AG04449 (cell line): ENCODE measurements at regions not wholly inside any gene's neighbourhood (a gene's known extent, or its start where the extent isn't known, plus 50 kb on each side); places are given as distances from the start of the nearest gene placed in this dataset.

Experiments used
- CTCF ChIA-PET: fragments of 350-600 bp; formaldehyde crosslinking; extraction: SDS; loops from one replicate; lab custom pipeline; 2021; ENCODE audit warnings: antibody characterized with exemption; lab: Yijun Ruan, JAX
- POLR2A ChIA-PET: fragments of 400-600, 350-600 bp; formaldehyde crosslinking; extraction: SDS; loops from one replicate; lab custom pipeline; 2020; ENCODE audit warnings: antibody characterized with exemption, inconsistent platforms; lab: Yijun Ruan, JAX
- DNase-seq: peaks from one replicate; pipeline ENCODE4 v3.0.0-alpha.2; 2010; ENCODE audit warnings: low read depth, low spot score
- H3K4me3 ChIP-seq: 2 replicates; pipeline ENCODE4 v1.5.1; 2011; ENCODE audit warnings: low read depth, mild to moderate bottlenecking, control low read depth, low read length
- TF ChIP-seq, protein P1 (sequence below): IDR thresholded peaks from one replicate; pipeline ENCODE4 v1.5.1; 2011; ENCODE audit warnings: mild to moderate bottlenecking, moderate library complexity, low read length, control low read depth, inconsistent platforms; ENCODE audit not compliant: insufficient read depth; ENCODE audit errors: missing control alignments

DNA sequence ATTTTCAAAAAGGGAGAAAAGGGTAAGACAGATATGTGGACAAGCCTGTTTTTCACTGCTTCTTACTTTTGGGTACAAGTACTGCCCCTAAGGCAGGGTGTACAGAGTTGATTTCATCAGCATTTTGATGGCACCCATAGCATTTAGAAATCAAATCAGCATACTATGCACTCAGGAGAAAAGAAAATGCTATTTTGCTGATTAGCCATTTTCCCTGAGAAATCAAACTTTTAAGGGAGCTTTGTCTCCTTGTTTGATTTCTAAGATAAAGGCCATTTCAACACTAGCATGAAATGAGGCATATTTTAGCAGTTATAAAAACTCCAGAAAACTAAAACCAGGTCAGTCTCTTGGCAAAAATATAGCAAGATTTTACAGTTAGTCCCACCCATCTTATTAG, 2269.4 kb upstream of the WWC1 start:
- TF ChIP-seq, protein P1, sequence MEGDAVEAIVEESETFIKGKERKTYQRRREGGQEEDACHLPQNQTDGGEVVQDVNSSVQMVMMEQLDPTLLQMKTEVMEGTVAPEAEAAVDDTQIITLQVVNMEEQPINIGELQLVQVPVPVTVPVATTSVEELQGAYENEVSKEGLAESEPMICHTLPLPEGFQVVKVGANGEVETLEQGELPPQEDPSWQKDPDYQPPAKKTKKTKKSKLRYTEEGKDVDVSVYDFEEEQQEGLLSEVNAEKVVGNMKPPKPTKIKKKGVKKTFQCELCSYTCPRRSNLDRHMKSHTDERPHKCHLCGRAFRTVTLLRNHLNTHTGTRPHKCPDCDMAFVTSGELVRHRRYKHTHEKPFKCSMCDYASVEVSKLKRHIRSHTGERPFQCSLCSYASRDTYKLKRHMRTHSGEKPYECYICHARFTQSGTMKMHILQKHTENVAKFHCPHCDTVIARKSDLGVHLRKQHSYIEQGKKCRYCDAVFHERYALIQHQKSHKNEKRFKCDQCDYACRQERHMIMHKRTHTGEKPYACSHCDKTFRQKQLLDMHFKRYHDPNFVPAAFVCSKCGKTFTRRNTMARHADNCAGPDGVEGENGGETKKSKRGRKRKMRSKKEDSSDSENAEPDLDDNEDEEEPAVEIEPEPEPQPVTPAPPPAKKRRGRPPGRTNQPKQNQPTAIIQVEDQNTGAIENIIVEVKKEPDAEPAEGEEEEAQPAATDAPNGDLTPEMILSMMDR, result no peak
- ChIA-PET POLR2A (no interaction called here), CTCF (no interaction called here)
- no peak overlapping the region for H3K4me3 ChIP-seq
- DNase-seq, result no peak

DNA sequence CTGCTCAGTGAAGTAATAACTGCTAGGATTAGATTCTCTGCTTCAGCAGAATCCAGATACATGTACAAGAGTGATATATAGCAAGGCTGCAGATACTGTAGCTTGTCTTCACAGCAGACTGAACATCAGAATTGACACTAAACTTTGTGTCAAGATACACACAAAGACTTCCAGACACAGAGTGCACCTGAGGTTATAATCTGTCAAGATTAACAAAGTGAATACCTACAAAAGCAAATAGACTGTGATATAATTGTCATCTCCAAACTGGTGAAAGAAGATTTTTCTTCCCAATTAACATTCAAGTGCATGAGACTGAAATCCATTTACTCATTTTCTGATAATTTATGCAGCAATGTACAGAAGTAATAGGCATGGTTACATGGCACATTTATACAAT, 2266.5 kb upstream of the WWC1 start:
- DNase-seq, result no peak
- no peak overlapping the region for H3K4me3 ChIP-seq
- CTCF ChIA-PET, result no interaction called here
- POLR2A ChIA-PET, result no interaction called here
- TF ChIP-seq, protein P1, result no peak

DNA sequence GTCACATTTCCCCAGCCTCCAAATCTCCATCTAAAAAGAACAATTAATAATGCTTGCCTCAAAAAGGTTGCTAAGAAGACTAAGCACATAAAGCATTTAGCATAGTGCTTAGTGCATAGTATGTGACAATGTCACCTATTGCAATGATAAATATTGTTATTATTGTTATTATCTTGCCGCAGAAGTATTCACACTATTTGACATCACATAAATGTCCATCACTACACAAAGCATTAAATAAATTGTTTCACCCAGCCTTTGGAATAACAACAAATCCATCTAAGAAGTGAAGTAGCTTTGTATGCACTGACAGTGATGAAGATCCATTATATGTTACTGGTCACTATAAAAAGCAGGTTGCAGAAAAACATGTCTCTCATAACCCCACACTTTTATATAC, 2263.9 kb upstream of the WWC1 start:
- POLR2A ChIA-PET, result no interaction called here
- TF ChIP-seq, protein P1, result no peak
- CTCF ChIA-PET, result no interaction called here
- no peak overlapping the region for H3K4me3 ChIP-seq
- DNase-seq, result no peak

DNA sequence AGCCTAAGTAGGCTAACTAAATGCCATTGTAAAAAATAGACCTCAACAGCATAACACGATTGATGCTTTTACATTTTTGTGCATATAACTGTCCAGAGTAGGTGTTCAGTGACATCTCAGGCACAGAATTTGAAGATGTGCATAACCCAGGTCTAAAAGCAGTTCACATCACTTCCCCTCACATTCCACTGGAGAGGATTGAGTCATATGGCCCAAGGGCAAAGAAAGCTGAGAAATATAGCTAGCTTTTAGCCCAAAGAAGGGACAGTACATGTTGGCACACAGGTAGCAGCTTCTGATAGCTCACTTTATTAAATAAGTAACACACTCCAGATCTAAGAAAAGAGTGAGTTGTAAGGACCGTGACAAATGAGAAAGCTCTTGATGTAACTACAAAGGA, 2259.5 kb upstream of the WWC1 start:
- no peak overlapping the region for H3K4me3 ChIP-seq
- TF ChIP-seq, protein P1, result no peak
- ChIA-PET CTCF (no interaction called here), POLR2A (no interaction called here)
- no peak for DNase-seq

DNA sequence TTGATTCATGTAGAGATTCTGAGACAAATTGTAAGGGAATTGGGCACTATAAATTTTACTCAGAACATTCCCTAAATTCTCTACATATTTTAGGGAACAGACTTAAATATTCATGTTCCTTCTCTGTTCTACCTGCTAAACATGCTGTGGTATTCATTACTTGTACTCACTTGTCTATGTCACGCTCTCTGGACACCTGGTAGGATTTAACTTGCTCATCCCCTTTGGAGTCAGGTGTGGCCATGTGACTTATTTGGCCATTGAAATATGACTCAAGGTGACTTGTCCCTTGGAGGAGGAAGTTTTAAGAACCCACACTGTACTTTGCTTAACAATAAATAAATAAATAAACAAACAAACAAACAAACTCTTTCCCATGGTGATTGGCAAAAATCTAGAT, 2258.8 kb upstream of the WWC1 start:
- H3K4me3 ChIP-seq, result no peak overlapping the region
- TF ChIP-seq, protein P1, result no peak
- ChIA-PET CTCF (no interaction called here), POLR2A (no interaction called here)
- no peak for DNase-seq

DNA sequence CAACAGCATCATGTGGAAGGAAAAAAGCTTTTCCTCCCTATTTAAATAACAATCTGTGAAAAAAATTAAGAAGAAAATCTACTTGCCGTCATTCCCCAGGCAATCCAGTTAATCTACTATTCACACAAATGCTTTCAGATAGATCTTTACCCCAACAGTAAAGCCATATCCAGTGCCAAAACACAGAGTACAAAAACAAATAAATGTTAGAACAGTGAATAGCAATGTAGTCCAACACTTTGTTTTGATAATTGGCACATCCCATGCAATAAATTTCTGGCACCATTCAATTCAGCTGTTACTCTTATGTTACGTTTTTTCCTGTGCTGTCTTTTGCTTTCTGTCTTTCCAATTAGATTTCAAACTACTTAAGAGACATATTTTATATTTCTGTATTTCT, 2245.5 kb upstream of the WWC1 start:
- TF ChIP-seq, protein P1, result no peak
- CTCF ChIA-PET, result no interaction called here
- H3K4me3 ChIP-seq, result no peak overlapping the region
- no peak for DNase-seq
- POLR2A ChIA-PET, result no interaction called here
